SU-DHL-6 (cell line): ENCODE measurements at regions not wholly inside any gene's neighbourhood (a gene's known extent, or its start where the extent isn't known, plus 50 kb on each side); places are given as distances from the start of the nearest gene placed in this dataset.

Experiments used
- H2AFZ ChIP-seq: fragments of 200-600 bp; sonication (generic); 2 replicates; pipeline ENCODE4 v1.6.1; 2014; ENCODE audit warnings: low read depth, mild to moderate bottlenecking, moderate library complexity, mixed read lengths, antibody characterized with exemption, low read length; ENCODE audit not compliant: severe bottlenecking
- H3F3A ChIP-seq: fragments of 200-600 bp; shearing (Covaris generic); 2 replicates; pipeline ENCODE4 v1.6.0; 2016; ENCODE audit warnings: antibody characterized with exemption, mild to moderate bottlenecking; ENCODE audit not compliant: insufficient read depth
- H3K27ac ChIP-seq: fragments of 200-600 bp; sonication (generic); 2 replicates; pipeline ENCODE4 v1.5.1; 2016; ENCODE audit warnings: low read depth, mild to moderate bottlenecking, low read length, moderate library complexity, mixed read lengths
- H3K27me3 ChIP-seq: fragments of 200-600 bp; sonication (generic), shearing (Covaris generic); 2 replicates; pipeline ENCODE4 v1.6.0; 2014; ENCODE audit warnings: mild to moderate bottlenecking, low read length
- H3K36me3 ChIP-seq: fragments of 200-600 bp; sonication (generic); 2 replicates; pipeline ENCODE4 v1.6.1; 2014; ENCODE audit warnings: mild to moderate bottlenecking, low read length, mixed read lengths
- H3K4me2 ChIP-seq: fragments of 300-600, 200-600 bp; shearing (Covaris generic), sonication (generic); 2 replicates; pipeline ENCODE4 v1.6.0; 2014; ENCODE audit warnings: low read length, low read depth, mild to moderate bottlenecking; ENCODE audit not compliant: poor library complexity, severe bottlenecking
- H3K4me3 ChIP-seq: fragments of 200-600 bp; sonication (generic); 2 replicates; pipeline ENCODE4 v1.5.1; 2014; ENCODE audit warnings: antibody characterized with exemption, low read length, mild to moderate bottlenecking, mixed read lengths; ENCODE audit not compliant: insufficient read depth, poor library complexity, severe bottlenecking
- H3K79me2 ChIP-seq: fragments of 200-600 bp; sonication (generic); 2 replicates; pipeline ENCODE4 v1.6.1; 2014; ENCODE audit warnings: mild to moderate bottlenecking, low read length, moderate library complexity; ENCODE audit not compliant: insufficient read depth
- H3K9ac ChIP-seq: fragments of 200-600 bp; sonication (generic); 2 replicates; pipeline ENCODE4 v1.7.0; 2014; ENCODE audit warnings: mild to moderate bottlenecking, low read length
- H3K9me2 ChIP-seq: fragments of 200-600 bp; sonication (generic); replicated peaks from 2 replicates; pipeline ENCODE4 v1.6.1; 2014; ENCODE audit warnings: low read length; ENCODE audit not compliant: insufficient read depth
- H3K9me3 ChIP-seq: fragments of 200-600 bp; sonication (generic); 2 replicates; pipeline ENCODE4 v1.6.1; 2014; ENCODE audit warnings: low read length, mixed read lengths; ENCODE audit not compliant: insufficient read depth
- H4K20me1 ChIP-seq: fragments of 200-600 bp; sonication (generic); 2 replicates; pipeline ENCODE4 v1.6.1; 2014; ENCODE audit warnings: low read depth, mild to moderate bottlenecking, antibody characterized with exemption, low read length, moderate library complexity, mixed read lengths
- CTCF ChIP-seq: fragments of 200-600 bp; sonication (generic); IDR thresholded peaks from one replicate; pipeline ENCODE4 v1.5.1; 2017; ENCODE audit warnings: antibody characterized with exemption, mild to moderate bottlenecking, low read length, moderate library complexity; ENCODE audit not compliant: insufficient read depth, poor library complexity, severe bottlenecking
- EZH2phosphoT487 ChIP-seq: fragments of 200-600 bp; sonication (generic), shearing (Covaris generic); conservative IDR thresholded peaks from 2 replicates; pipeline ENCODE4 v1.6.1; 2018; ENCODE audit warnings: mild to moderate bottlenecking, antibody characterized with exemption, low read length, moderate library complexity, mixed read lengths

GRCh38 chr1:30650038-30650967 is 73.1 kb downstream of the MATN1 start:
- H3K36me3 ChIP-seq: no peaks in the 10 kb centered on the region
- no peak overlapping the region for H3K4me2 ChIP-seq
- no peak overlapping the region for H3K27ac ChIP-seq
- no peak overlapping the region for H3K9ac ChIP-seq
- H3K9me2 ChIP-seq: no peaks in the 10 kb centered on the region
- no peak overlapping the region for H2AFZ ChIP-seq
- TF ChIP-seq CTCF (no peak), EZH2phosphoT487 (no peak)
- no peaks in the 10 kb centered on the region for H3K9me3 ChIP-seq
- H3K79me2 ChIP-seq: no peaks in the 10 kb centered on the region
- no peaks in the 10 kb centered on the region for H4K20me1 ChIP-seq
- H3K27me3 ChIP-seq: no peaks in the 10 kb centered on the region
- no peak overlapping the region for H3K4me3 ChIP-seq
- no peaks in the 10 kb centered on the region for H3F3A ChIP-seq

GRCh38 chr1:30649321-30649991 is 73.9 kb downstream of the MATN1 start:
- TF ChIP-seq EZH2phosphoT487 (no peak), CTCF (no peak)
- Histone ChIP-seq H3K79me2 (no peaks in the 10 kb centered on the region), H3K27me3 (no peaks in the 10 kb centered on the region), H2AFZ (no peak overlapping the region), H3K9me2 (no peaks in the 10 kb centered on the region), H3K9me3 (no peaks in the 10 kb centered on the region), H3K4me3 (no peak overlapping the region), H3K4me2 (no peak overlapping the region), H3K9ac (no peak overlapping the region), H3F3A (no peaks in the 10 kb centered on the region), H4K20me1 (no peaks in the 10 kb centered on the region), H3K27ac (no peak overlapping the region), H3K36me3 (no peaks in the 10 kb centered on the region)

- H3K4me2 ChIP-seq: no peak overlapping the region
- H3K9me3 ChIP-seq: no peaks in the 10 kb centered on the region
- H3K9ac ChIP-seq: no peak overlapping the region
- no peaks in the 10 kb centered on the region for H3K27me3 ChIP-seq
- H4K20me1 ChIP-seq: no peaks in the 10 kb centered on the region
- no peaks in the 10 kb centered on the region for H3K79me2 ChIP-seq
- H3K36me3 ChIP-seq: no peaks in the 10 kb centered on the region
- no peak overlapping the region for H3K4me3 ChIP-seq
- TF ChIP-seq EZH2phosphoT487 (no peak), CTCF (no peak)
- H3K9me2 ChIP-seq: no peaks in the 10 kb centered on the region
- H3K27ac ChIP-seq: no peak overlapping the region
- no peaks in the 10 kb centered on the region for H3F3A ChIP-seq
- H2AFZ ChIP-seq: no peak overlapping the region
Observed at GRCh38 chr1:30648408-30649000, 74.9 kb downstream of the MATN1 start.
